HG02610 (cell line): ENCODE measurements at regions not wholly inside any gene's neighbourhood (a gene's known extent, or its start where the extent isn't known, plus 50 kb on each side); places are given as distances from the start of the nearest gene placed in this dataset.

ENCODE experiments used
- ATAC-seq: cut with Tn5 transposase; IDR thresholded peaks from one replicate; pipeline ENCODE4 v1.9.1; 2021; ENCODE audit warnings: mild to moderate bottlenecking, moderate library complexity; ENCODE audit not compliant: unreplicated experiment

GRCh38 chr3:72153477-72154314 lies 368.7 kb upstream of the PROK2 start:
- no peak for ATAC-seq

DNA sequence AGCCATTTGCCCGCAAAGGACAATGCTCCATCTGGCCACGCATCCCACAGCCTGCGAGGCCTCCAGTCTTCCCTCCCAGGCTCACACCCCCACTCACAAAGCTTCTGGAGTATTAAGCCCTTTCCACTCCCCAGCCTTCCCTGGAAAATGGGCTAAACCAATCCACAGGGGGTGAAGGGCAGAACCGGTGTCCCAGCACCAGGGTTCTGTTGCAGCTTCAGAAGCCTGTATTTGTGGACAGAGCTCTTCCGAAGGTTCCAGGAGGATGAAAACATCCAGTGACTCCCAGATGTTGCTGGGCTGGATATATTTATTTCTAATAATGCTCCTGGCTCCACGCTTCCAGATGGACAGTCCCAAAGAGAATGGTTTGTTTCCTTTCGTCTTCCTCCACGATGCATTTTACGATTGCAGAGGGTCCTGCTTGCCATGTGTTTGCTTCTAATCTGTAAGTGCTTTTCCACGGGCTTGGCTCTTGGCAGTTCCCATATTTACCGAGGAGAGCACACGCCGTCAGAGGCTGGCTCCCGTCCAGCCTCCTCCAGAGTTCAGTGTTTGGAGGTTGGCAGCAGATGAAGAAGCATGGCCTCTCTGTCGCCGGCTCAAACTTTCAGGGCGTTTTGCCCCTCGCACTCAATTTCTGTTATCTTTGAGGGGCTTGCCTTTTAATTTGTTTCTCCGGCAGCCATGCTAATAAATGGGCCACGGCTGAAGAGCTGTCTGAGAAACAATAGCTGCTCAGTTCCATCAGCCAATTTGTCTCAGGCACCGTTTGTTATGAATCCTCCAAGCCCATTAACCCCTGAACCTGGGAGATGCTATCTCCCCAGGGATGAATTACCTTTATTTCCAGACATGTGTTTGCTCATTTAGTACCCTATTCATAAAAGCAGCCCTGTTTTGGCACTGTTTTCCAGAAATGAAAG lies 367.9 kb upstream of the PROK2 start:
- ATAC-seq: no peak

DNA sequence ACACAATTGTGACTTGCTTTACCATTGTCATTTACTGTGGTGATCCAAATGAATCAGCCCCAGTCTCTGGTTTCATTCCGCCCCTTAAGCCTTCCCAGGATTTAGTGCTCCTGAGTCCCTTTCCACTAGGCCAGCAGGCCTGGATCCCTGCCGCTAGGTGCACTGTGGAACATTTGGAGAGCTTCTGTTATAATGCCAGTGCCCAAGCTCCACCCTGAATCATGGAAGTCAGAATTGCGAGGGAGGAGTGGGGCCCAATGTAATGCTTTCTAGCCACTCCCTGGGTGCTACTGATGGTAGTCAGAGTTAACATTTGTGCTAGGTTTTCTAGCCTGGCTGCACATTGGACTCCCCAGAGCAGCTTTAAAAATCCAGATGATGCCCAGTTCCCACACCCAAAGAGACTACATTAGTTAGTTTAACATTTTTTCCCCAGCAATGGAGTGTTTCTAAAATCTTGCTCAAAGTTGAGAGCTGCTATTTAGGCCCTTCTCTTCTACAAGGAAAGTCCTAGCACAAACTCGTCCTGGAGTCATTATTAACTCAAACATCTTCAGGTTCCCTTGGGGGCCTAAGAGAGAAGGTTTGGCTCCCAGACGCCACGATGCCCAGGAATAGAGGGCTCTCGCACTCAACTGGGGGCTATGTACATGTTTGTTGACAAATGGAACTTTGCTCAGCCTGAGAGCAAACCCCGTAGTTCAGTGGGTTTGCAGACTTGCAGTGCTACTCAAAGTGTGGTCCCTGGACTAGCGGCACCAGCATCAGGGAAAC lies 366.7 kb upstream of the PROK2 start:
- no peak for ATAC-seq

- ATAC-seq: no peak
Measured at GRCh38 chr3:72150634-72151412, 365.9 kb upstream of the PROK2 start.

- ATAC-seq: no peak
Measured at GRCh38 chr3:72149645-72150300, 364.8 kb upstream of the PROK2 start.

- ATAC-seq: no peak
Measured at GRCh38 chr3:72147600-72147999, 362.7 kb upstream of the PROK2 start.

GRCh38 chr3:72145506-72146380 lies 360.8 kb upstream of the PROK2 start:
- no peak for ATAC-seq

DNA sequence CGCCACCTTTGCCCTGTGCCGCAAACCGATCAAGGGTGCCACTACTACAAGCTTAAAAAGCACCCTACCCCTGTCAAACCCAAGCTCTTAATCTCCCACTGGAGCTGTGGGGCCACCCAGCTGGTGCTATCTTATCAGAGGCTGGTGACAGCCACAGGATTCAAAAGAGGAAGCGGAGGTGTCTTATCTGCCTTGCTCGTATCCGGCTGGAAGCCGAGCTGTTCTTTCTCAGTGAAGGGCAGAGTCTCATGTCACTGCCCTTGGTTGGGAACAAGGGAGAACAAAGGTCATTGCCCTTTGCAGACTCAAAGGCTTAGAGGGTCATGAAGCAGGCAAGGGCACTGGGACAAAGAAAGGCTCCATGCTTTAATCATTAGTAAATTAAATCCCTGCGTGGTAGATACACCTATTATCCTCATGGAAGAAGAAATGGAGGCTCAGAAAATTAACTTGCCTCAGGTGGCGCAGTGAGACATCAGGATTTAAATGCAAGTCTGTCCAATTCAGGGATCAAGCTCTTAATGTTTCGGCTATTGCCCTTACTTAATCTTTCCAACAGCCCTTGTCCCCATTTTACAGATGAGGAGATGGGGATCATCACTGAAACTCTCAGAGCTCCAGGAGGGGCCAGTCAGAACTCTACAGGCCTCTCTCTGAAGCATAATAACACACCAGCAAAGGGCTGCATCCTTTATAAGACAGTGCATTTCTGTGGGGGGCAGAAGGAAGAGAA lies 360.0 kb upstream of the PROK2 start:
- peak; percentile 75 for ATAC-seq

DNA sequence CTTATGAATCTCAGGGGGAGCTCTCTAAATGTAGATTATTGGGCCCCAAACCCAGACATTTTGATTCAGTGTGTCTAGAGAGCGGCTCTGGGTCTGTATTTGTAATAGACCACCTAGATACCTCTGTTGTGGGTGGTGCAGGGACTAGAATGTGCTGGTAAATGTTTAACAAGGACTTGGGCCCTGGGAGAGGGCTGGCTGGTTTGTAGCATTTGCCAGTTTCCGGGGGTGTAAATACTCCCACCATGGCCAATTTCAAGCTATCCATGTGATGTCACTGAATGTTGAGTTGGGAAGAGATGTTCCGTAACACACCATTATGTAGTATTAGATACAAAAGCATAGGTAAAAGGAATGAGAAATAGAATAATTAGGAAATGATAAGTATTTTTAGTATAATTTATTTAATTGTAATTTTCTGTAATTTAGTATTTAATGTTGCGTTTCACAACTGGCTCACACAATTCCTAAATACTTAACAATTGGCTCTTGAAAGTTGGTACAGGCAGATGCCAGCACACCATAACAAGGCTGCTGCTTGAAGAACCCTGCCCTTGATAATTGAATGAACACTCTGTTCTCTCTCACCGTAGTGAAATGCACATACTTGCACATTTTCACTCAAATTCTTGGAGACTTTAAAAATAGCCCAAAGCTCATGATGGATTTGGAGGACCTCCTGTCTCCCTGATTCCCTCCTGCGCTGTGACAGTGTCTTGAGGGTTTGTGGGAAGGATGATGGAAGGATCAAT lies 359.2 kb upstream of the PROK2 start:
- ATAC-seq: no peak

DNA sequence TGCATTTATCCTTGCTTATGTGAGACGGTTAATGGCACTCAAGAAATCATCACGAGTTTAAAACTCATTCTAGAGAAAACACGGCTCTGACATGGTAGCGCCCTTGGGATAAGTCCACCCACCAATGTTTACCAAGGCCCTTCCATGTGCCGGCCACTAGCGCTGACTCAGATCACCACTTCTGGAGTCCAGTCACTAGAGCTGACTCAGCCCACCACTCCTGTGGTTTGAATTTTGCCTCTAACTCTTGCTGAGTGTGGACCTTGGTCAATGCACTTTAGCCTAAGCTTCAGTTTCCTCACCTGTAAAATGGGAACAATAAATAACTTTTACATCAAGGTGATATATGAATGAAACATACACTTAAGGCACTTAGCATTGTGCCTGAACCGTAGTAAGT lies 358.4 kb upstream of the PROK2 start:
- no peak for ATAC-seq

DNA sequence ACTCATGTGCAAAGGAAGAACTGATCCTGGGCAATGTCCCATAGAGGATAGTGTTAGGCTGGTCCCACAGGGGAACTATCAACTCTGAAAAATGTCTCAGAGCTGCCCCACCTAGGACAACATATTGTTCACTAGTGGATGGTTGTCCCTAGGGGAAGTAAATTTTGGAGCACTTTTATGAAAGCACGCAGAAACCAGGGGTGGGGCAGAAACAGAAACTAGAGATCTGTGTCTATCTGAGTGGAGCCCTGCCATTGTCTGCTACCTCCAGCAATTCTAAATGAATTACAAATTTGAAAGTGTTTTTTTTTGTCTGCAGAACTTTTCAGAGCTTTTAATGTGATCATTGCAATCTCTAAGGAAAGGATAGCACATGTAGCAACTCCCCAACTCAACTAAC lies 357.1 kb upstream of the PROK2 start:
- ATAC-seq: no peak

DNA sequence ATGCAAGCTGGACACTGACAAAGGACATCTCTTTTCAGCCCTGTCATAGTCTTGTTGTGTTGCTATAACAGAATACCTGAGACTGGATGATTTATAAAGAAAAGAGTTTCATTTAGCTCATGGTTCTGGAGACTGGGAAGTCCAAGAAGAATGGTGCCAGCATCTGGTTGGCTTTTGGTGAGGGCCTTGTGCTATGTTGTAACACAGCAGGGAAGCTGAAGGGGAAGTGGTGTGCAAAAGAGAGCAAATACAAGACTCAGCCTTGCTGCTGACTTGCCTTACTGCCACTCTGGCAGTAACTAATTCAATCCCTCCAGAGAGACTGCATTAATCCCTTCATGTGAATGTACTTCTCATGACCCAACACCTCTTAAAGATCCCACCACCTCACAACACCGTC lies 356.3 kb upstream of the PROK2 start:
- ATAC-seq: no peak

GRCh38 chr3:72139316-72139715 lies 354.4 kb upstream of the PROK2 start:
- no peak for ATAC-seq

GRCh38 chr3:72137865-72138861 lies 353.2 kb upstream of the PROK2 start:
- peak; percentile 72 for ATAC-seq

DNA sequence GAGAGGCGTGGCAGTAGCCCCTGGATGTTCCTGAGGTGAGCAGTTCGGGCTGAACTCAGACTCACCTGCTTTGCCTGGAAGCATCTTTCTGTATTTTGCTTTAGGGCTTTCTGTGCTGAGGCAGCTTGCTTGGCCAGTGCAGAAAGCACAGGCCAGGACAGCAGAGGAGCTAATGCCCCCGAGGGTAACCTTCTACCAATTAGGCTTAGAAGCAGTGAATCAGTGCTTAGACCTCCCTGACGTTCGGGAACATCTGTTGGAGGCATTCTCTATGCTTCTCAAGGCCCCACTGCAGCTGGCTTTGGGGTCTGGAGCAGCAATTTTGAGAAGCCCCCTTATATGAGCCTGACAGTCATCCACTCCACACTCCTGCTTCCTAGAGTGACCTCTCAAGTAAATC lies 350.7 kb upstream of the PROK2 start:
- no peak for ATAC-seq

DNA sequence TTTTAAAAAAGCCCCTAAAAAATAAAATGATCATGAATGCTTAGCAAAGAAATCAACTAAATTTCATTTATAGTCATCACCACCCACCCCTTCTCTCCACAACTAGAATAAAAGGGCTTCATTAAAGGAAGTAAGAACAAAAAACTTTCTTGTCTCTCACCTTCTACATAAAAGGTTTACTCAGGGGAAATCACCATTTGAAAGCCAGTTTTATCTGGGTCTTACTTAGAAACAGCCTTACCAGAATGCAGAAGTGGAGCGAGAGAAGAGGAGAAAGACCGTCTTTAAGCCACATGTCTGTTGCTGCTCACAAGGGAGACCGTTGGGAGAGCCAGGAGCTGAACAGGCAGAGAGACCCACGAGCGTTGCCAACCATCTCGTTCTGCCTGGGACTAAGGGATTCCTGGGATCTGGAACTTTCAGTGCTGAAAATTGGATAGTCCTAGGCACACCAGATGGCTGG lies 350.1 kb upstream of the PROK2 start:
- ATAC-seq: peak; percentile 45
